A172 (cell line): ENCODE measurements at regions not wholly inside any gene's neighbourhood (a gene's known extent, or its start where the extent isn't known, plus 50 kb on each side); places are given as distances from the start of the nearest gene placed in this dataset.
"Not testable (repeated sequence)": the region's sequence is repeated elsewhere in the genome, so short reads cannot be mapped to it uniquely, and the experiment has no call there.

Source experiments
- DNase-seq: peaks from one replicate; pipeline ENCODE4 v3.0.0-alpha.2; 2015; ENCODE audit warnings: low spot score

DNA sequence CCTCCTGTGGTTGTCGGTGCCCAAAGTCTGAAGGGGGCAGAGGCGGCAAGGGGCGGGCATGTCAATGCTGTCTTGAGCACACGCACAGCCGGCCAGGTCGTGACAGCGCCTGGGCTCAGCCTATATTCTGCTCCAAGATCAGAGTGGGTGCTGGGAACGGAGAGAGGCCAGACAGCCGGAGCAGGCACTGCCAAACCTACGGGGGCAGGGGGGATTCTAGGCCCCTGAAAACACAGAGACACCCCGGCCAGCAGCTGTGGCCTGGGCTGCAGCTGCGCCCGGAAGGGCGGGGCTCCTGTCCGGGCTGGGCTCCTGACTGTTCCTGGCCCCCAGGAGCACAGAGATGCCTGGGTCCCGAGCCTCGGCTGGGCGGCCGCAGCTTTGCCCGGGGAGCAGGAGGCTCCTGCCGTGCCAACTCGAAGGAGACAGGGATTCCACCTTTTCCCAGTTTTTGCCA is 2662.9 kb upstream of the PCDH20 start:
- no peak for DNase-seq

DNA sequence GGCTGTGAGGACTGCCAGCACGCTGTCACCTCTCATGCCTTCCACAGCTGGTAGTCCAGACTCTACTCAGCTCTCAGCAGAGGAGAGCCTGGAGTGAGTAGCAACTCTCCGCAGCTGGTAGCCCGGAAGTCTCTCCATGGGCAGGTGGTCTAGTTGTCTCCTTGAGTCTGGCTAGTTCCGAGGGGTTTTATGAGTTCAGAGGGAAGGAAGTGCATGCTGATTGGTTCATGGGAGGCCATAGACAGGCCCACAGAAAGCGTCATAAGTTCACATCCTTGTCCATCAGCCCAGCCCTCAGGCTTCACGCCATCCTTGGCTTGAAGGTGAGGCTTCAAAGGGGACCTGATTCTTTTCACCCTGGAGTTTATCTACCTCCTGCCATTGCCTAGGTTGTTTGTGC is 2662.4 kb upstream of the PCDH20 start:
- DNase-seq: no peak

DNA sequence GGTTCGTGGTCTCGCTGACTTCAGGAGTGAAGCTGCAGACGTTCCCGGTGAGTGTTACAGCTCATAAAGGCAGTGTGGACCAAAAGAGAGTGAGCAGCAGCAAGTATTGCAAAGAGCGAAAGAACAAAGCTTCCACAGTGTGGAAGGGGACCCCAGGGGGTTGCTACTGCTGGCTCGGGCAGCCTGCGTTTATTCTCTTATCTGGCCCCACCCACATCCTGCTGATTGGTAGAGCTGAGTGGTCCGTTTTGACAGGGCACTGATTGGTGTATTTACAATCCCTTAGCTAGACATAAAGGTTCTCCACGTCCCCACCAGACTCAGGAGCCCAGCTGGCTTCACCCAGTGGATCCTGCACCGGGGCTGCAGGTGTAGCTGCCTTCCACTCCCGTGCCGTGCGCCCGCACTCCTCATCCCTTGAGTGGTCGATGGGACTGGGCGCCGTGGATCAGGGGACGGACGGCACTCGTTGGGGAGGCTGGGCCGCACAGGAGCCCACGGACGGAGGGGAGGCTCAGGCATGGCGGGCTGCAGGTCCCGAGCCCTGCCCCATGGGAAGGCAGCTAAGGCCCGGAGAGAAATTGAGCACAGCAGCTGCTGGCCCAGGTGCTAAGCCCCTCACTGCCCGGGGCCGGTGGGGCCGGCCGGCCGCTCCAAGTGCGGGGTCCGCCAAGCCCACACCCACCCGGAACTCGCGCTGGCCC is 2661.6 kb upstream of the PCDH20 start:
- DNase-seq: not testable (repeated sequence)

DNA sequence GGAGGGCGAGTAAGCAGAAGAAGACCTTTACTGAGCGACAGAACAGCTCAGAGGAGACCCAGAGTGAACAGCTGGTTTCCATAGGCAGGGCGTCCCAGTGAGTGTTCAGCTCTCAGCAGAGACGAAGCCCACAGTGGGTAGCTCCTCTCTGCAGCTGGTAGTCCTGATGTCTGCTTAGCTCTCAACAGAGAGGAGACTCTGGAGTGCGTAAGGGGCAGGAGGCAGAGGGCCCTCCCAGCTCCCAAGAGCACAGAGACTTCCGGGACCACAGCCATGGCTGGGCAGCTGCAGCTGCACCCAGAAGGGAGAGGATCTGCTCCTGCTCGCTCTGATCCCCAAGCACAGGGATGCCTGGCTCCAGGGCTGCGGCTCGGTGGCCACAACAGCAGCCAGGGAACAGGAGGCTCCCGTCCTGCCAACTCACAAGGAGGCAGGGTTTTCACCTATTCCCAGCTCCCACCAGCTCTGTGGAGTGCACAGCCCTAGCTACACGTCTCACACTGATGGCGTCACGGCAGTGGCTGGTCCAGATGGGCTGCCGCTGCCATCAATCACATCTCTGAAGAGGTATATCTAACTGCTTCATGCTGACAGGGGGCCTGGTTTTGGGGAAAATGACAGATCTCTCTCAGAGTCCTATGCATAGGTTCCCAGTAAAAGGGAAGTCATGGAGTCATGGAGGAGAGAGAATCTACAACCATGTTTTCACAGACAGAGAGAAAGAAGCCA is 2660.1 kb upstream of the PCDH20 start:
- no peak for DNase-seq

DNA sequence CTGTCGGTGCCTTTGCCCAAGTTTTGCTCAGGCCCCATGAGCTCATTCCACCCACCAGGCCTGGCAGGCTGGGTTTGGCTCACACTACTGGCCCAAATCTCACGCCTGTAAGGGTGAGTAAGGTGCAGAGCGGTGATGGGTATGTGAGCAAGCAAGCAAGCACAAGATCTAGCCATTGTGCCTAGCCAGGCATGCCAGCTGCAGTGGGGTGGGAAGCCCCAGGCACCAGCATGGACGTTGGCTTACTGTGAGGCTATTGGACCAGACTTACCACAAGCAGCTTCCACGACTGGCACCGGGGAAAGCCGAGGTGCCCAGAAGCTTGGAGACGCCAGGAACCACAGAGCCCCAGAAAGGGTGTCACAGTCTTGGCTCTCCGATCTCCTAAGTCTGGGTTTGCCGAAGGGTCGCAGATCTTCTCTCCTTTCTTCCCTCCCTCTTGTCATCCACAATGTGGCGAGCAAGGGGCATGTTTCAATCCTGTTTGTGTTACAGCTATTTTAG is 2659.4 kb upstream of the PCDH20 start:
- DNase-seq: no peak

DNA sequence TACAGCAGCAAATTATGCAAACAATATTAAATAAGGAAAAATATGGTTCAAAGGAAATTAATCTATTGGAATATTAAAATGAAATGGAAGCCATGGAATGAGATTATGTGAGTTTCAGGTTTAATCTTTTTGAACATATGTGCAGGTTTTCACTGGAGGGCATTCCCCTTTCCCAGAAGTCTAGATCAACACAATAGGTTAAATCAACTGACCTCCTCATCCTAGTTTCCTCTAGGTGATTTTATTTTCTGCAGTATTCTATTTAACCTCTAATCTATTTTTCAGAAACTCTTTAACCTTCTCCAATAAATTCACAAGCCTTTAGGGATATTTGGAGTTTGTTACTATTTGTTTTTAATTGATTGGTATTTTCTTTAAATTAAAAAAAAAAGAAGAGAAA is 2657.6 kb upstream of the PCDH20 start:
- DNase-seq: no peak

- no peak for DNase-seq
These were observed 2655.7 kb upstream of the PCDH20 start for GRCh38 chr13:64071352-64071751.

DNA sequence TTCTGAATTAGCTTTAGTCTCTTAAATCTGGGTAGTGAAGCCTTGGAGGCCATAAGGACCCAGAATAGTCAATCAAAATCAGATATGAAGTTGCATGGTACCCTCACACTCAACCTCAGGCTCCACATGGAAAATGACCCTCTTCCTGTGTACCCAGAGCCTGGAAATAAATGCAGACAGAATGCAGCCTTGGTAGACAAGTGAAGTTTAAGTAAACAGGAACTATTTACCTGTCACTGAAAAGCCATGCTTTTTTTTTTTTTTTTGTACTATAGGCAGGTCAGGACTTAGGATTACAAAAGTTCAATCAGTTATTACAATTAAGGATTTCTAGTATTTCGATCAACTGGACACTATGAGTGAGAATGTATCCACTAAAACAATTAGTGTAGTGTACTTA is 2654.2 kb upstream of the PCDH20 start:
- no peak for DNase-seq

DNA sequence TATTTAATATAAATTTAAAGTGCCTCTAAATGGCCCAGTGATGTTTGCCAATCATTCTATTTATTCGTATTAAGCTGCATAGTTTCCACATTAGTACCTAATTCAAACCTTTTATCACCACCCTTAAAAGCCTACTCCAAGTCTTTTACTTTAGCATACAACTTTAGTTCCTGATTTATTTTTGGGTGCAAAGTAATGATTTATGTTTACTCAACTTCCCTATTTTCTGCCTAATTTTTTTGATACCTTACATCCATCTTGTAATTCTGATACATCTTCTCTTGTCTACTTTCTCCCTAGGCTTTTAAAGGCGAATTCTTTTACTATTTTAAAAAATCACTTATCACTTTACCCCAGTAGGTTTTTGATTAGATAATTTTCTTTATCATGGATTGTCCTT is 2651.1 kb upstream of the PCDH20 start:
- no peak for DNase-seq

DNA sequence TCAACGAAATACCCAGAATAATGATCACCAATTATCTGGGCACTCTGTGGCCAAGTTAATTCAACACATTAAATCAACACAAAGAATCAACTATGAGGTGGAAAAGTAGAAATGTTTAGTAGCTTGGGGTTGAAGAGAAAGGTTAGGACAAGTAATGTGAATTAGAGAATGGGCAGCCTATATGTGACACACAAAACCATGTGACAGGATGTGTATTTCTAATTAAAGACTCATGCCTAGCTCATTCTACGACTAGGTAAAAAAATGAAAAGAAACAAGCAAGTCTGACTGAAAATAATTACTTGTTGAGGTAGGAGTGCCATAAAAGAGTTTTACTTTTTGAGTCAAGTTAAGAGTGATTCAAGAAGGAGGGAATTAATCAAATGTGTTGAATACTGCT is 2646.0 kb upstream of the PCDH20 start:
- no peak for DNase-seq

- no peak for DNase-seq
These were observed 2641.8 kb upstream of the PCDH20 start for GRCh38 chr13:64057372-64058020.

DNA sequence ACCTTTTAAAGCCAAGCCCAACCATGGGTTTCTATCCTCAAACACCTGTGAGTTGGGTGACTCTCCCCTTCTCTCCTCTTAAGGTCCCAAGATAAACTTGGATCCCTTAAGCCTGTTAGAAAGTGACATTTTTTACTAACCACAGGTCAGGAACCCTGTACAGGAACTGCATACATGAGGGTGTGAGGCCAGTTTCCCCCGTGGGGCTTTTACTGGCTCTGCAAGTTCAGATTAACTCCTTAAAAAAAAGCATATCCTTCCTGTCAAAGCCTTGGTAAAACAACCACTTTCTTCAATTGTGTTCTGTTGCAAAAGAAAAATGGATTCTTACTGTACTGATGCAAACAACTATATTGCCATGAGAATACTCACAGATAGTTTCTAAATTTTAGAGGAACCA is 2638.7 kb upstream of the PCDH20 start:
- DNase-seq: no peak

DNA sequence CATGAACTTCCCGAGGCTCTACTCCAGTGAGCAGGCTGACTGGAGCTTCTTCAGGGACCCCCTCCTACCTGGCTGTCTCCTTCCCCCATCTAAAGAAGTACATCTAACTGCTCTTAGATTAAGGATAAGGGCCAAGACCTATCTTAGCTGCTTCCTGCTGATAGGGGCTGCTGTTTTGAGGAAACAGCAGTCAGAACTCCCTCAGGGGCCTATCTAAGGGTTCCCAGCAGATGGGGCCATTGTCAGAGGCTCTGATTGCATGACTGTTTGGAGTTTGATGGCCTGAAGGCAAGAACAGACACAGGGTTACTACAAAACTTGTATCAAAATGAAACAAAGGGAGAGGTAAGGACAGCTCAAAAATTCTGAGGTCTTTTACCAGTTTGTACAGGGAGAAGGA is 2636.9 kb upstream of the PCDH20 start:
- DNase-seq: no peak

DNA sequence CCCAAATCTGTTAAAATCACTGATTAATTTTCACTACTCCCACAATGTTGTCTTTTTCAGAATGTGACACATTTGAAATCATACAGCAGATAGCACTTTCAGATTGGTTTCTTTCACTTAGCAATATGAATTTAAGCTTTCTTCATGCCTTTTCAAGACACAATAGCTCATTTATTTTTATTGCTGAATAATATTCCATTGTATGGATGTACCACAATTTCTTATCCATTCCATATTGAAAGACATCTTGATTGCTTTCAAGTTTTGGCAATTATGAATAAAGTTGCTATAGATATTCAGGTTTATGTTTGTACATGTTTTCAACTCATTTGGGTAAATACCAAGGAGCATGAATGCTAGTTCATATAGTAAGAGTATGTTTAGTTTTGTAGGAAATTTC is 2635.6 kb upstream of the PCDH20 start:
- DNase-seq: no peak

GRCh38 chr13:64041296-64041695 is 2625.6 kb upstream of the PCDH20 start:
- DNase-seq: no peak

- DNase-seq: no peak
These were observed 2618.3 kb upstream of the PCDH20 start for GRCh38 chr13:64033921-64034320.

GRCh38 chr13:64029343-64030093 is 2613.9 kb upstream of the PCDH20 start:
- DNase-seq: no peak

GRCh38 chr13:64028551-64028950 is 2612.9 kb upstream of the PCDH20 start:
- no peak for DNase-seq

- DNase-seq: no peak
These were observed 2604.5 kb upstream of the PCDH20 start for GRCh38 chr13:64020126-64020525.

GRCh38 chr13:64007339-64007738 is 2591.7 kb upstream of the PCDH20 start:
- peak; percentile 3 for DNase-seq

GRCh38 chr13:64000321-64000720 is 2584.7 kb upstream of the PCDH20 start:
- DNase-seq: no peak
